H1 (cell line): ENCODE measurements at regions not wholly inside any gene's neighbourhood (a gene's known extent, or its start where the extent isn't known, plus 50 kb on each side); places are given as distances from the start of the nearest gene placed in this dataset.
"Not testable (repeated sequence)": the region's sequence is repeated elsewhere in the genome, so short reads cannot be mapped to it uniquely, and the experiment has no call there.

Source experiments
- CTCF ChIA-PET: fragments of 300-600 bp; sonication (Branson Sonifier 250); formaldehyde crosslinking; loops from one replicate; lab custom pipeline; 2021; ENCODE audit not compliant: partially characterized antibody; lab: Charles Lee
- POLR2A ChIA-PET: fragments of 300-600 bp; sonication (Branson Sonifier 250); formaldehyde crosslinking; loops from one replicate; lab custom pipeline; 2021; ENCODE audit warnings: inconsistent platforms; ENCODE audit not compliant: partially characterized antibody; lab: Charles Lee
- DNase-seq, 2 experiments: peaks; one replicate each; pipeline versions ENCODE4 v3.0.0 to v3.0.0-alpha.2; 2010 to 2022; ENCODE audit warnings: low spot score in 2 of 2, low read depth in 1 of 2, mixed read lengths in 1 of 2
- FAIRE-seq: peaks from 2 replicates; lab custom pipeline; 2011; peaks lifted over from hg19 to GRCh38; lab: Jason Lieb, UNC
- H2AFZ ChIP-seq: 2 replicates; pipeline ENCODE4 v1.8.1; 2012; ENCODE audit warnings: low read length, inconsistent platforms
- H2AK5ac ChIP-seq: 2 replicates; pipeline ENCODE4 v1.6.1; 2013; ENCODE audit warnings: low read depth, low read length
- H2BK120ac ChIP-seq: replicated peaks from 2 replicates; pipeline ENCODE3; 2013; ENCODE audit warnings: low read depth, low read length, inconsistent platforms
- H2BK12ac ChIP-seq: 2 replicates; pipeline ENCODE4 v1.6.1; 2013; ENCODE audit warnings: low read depth, low read length
- H2BK15ac ChIP-seq: 2 replicates; pipeline ENCODE4 v1.6.1; 2013; ENCODE audit warnings: low read length
- H2BK20ac ChIP-seq: 2 replicates; pipeline ENCODE4 v1.6.1; 2013; ENCODE audit warnings: low read length
- H2BK5ac ChIP-seq: 2 replicates; pipeline ENCODE4 v1.6.1; 2013; ENCODE audit warnings: low read depth, low read length
- H3K14ac ChIP-seq: 2 replicates; pipeline ENCODE4 v1.6.1; 2013; ENCODE audit warnings: inconsistent platforms; ENCODE audit not compliant: insufficient read length
- H3K18ac ChIP-seq: 2 replicates; pipeline ENCODE4 v1.6.1; 2013; ENCODE audit warnings: low read length; ENCODE audit errors: extremely low read depth
- H3K23ac ChIP-seq: 2 replicates; pipeline ENCODE4 v1.6.1; 2013; ENCODE audit warnings: inconsistent platforms; ENCODE audit not compliant: insufficient read length
- H3K23me2 ChIP-seq: 2 replicates; pipeline ENCODE4 v1.6.1; 2013; ENCODE audit warnings: low read depth, low read length
- H3K27ac ChIP-seq: 2 replicates; pipeline ENCODE4 v1.6.1; 2011; ENCODE audit warnings: low read depth, low read length, inconsistent platforms
- H3K27me3 ChIP-seq, 4 experiments: replicated peaks in 1 of 4; 1 replicate in 1 of 4; 2 replicates in 3 of 4; pipeline versions ENCODE4 v1.6.1 to v1.8.1; 2011 to 2013; ENCODE audit warnings: low read length in 3 of 4, mild to moderate bottlenecking in 3 of 4, inconsistent platforms in 2 of 4, mixed read lengths in 2 of 4, moderate library complexity in 1 of 4; ENCODE audit not compliant: control insufficient read depth in 3 of 4, insufficient read depth in 3 of 4; ENCODE audit errors: extremely low read depth in 1 of 4
- H3K36me3 ChIP-seq, 4 experiments: 2 replicates each; pipeline versions ENCODE4 v1.6.1 to v1.8.1; 2011 to 2013; ENCODE audit warnings: mild to moderate bottlenecking in 4 of 4, low read length in 3 of 4, moderate library complexity in 2 of 4, control low read depth in 1 of 4, inconsistent platforms in 1 of 4; ENCODE audit not compliant: insufficient read depth in 4 of 4, control insufficient read depth in 2 of 4
- H3K4ac ChIP-seq: replicated peaks from 2 replicates; pipeline ENCODE3; 2013; ENCODE audit warnings: low read length, low read depth, mixed read lengths, inconsistent platforms; ENCODE audit not compliant: insufficient read length
- H3K4me1 ChIP-seq, 4 experiments: replicated peaks in 1 of 4; 1 replicate in 1 of 4; 2 replicates in 3 of 4; pipeline versions ENCODE4 v1.6.1 to v1.8.1; 2011 to 2013; ENCODE audit warnings: low read length in 3 of 4, inconsistent platforms in 2 of 4, mixed read lengths in 1 of 4; ENCODE audit not compliant: insufficient read depth in 4 of 4, control insufficient read depth in 3 of 4
- H3K4me2 ChIP-seq, 2 experiments: 2 replicates each; pipeline versions ENCODE4 v1.6.1 to v1.8.1; 2011 to 2013; ENCODE audit warnings: low read depth in 2 of 2, low read length in 2 of 2, control low read depth in 1 of 2, inconsistent platforms in 1 of 2, mild to moderate bottlenecking in 1 of 2; ENCODE audit not compliant: insufficient read depth in 1 of 2
- H3K4me3 ChIP-seq, 4 experiments: fragments of 200-600, 300-600 bp in 1 of 4; sonication (generic), shearing (Covaris generic), sonication (Bioruptor Twin) in 1 of 4; 2 replicates each; pipeline versions ENCODE4 v1.5.1 to v1.8.1; 2011 to 2016; ENCODE audit warnings: low read length in 4 of 4, low read depth in 3 of 4, control low read depth in 2 of 4, inconsistent platforms in 2 of 4, mild to moderate bottlenecking in 2 of 4, mixed read lengths in 1 of 4, moderate library complexity in 1 of 4; ENCODE audit not compliant: insufficient read depth in 2 of 4; ENCODE audit errors: extremely low read depth in 1 of 4
- H3K56ac ChIP-seq: replicated peaks from 2 replicates; pipeline ENCODE3; 2013; ENCODE audit warnings: low read depth, mild to moderate bottlenecking, mixed read lengths, low read length, inconsistent platforms; ENCODE audit not compliant: insufficient read length
- H3K79me1 ChIP-seq: 2 replicates; pipeline ENCODE4 v1.6.1; 2013; ENCODE audit warnings: low read depth, low read length, control low read depth
- H3K79me2 ChIP-seq, 2 experiments: 2 replicates each; pipeline versions ENCODE4 v1.6.1 to v1.8.1; 2012 to 2013; ENCODE audit warnings: low read length in 2 of 2, mild to moderate bottlenecking in 2 of 2, inconsistent platforms in 1 of 2; ENCODE audit not compliant: insufficient read depth in 2 of 2, control insufficient read depth in 1 of 2
- H3K9ac ChIP-seq, 4 experiments: replicated peaks in 1 of 4; 1 replicate in 1 of 4; 2 replicates in 3 of 4; pipeline versions ENCODE4 v1.6.1 to v1.8.1; 2011 to 2013; ENCODE audit warnings: low read depth in 3 of 4, low read length in 3 of 4, control low read depth in 2 of 4, mild to moderate bottlenecking in 2 of 4, moderate library complexity in 2 of 4, inconsistent platforms in 1 of 4; ENCODE audit errors: extremely low read depth in 1 of 4
- H3K9me3 ChIP-seq, 2 experiments: 2 replicates each; pipeline versions ENCODE4 v1.6.1 to v1.8.1; 2012 to 2013; ENCODE audit warnings: mild to moderate bottlenecking in 2 of 2, moderate library complexity in 2 of 2, control low read depth in 1 of 2, inconsistent platforms in 1 of 2, low read depth in 1 of 2, low read length in 1 of 2, mixed read lengths in 1 of 2; ENCODE audit not compliant: insufficient read depth in 2 of 2
- H4K20me1 ChIP-seq, 2 experiments: replicated peaks in 1 of 2; 2 replicates each; pipeline versions ENCODE3 to v1.8.1; 2011 to 2013; ENCODE audit warnings: inconsistent platforms in 2 of 2, low read length in 2 of 2, mild to moderate bottlenecking in 1 of 2; ENCODE audit not compliant: insufficient read depth in 2 of 2, control insufficient read depth in 1 of 2
- H4K5ac ChIP-seq: 2 replicates; pipeline ENCODE4 v1.6.1; 2013; ENCODE audit warnings: low read length, low read depth, mixed read lengths, inconsistent platforms; ENCODE audit not compliant: insufficient read length
- H4K8ac ChIP-seq: 2 replicates; pipeline ENCODE4 v1.8.0; 2013; ENCODE audit warnings: mild to moderate bottlenecking, moderate library complexity, low read length, inconsistent platforms; ENCODE audit not compliant: insufficient read depth; ENCODE audit errors: extremely low read depth
- H4K91ac ChIP-seq: replicated peaks from 2 replicates; pipeline ENCODE3; 2013; ENCODE audit warnings: low read length, mixed read lengths, inconsistent platforms; ENCODE audit not compliant: insufficient read length
- WGBS, 2 experiments: shearing (Covaris generic) in 1 of 2; methylation state at CpG; one replicate each; pipeline versions ENCODE4 v1.1.6 to v1.1.7; 2013 to 2015; ENCODE audit warnings: low lambda C conversion rate in 2 of 2, mixed read lengths in 2 of 2, inconsistent platforms in 1 of 2, low coverage in 1 of 2, missing lambda C conversion rate in 1 of 2; ENCODE audit not compliant: insufficient replicate concordance in 2 of 2, insufficient coverage in 1 of 2, insufficient read length in 1 of 2; ENCODE audit errors: extremely low coverage in 1 of 2, missing lambda C conversion rate in 1 of 2; 5-methylcytosine and 5-hydroxymethylcytosine counted together

GRCh38 chr7:142561396-142561795 lies 187.9 kb upstream of the PRSS1 start:
- H3K4ac ChIP-seq, H3K9me3 ChIP-seq, H2BK20ac ChIP-seq, H3K23ac ChIP-seq, H3K23me2 ChIP-seq, H4K8ac ChIP-seq, H3K18ac ChIP-seq, H3K79me1 ChIP-seq, H2AK5ac ChIP-seq, H3K36me3 ChIP-seq, H3K27ac ChIP-seq, H2BK120ac ChIP-seq, H3K4me1 ChIP-seq, H2BK15ac ChIP-seq, FAIRE-seq, H2BK5ac ChIP-seq, H2BK12ac ChIP-seq, H3K79me2 ChIP-seq, H3K27me3 ChIP-seq, H4K5ac ChIP-seq, H3K4me2 ChIP-seq, POLR2A ChIA-PET, H3K4me3 ChIP-seq, DNase-seq, H2AFZ ChIP-seq, H3K14ac ChIP-seq, H3K9ac ChIP-seq, H4K91ac ChIP-seq, H4K20me1 ChIP-seq, H3K56ac ChIP-seq: not testable (repeated sequence)
- WGBS, 2 experiments, result 78% methylated on average over 3 of the region's 3 CpGs; no CpG with 5 or more reads in 1 of the 2 experiments
- CTCF ChIA-PET, result interaction anchor here (1.1 kb wide), 1 partner anchor 27 kb away, joined by 4 read pairs; no protein-coding TSS in a partner anchor

DNA sequence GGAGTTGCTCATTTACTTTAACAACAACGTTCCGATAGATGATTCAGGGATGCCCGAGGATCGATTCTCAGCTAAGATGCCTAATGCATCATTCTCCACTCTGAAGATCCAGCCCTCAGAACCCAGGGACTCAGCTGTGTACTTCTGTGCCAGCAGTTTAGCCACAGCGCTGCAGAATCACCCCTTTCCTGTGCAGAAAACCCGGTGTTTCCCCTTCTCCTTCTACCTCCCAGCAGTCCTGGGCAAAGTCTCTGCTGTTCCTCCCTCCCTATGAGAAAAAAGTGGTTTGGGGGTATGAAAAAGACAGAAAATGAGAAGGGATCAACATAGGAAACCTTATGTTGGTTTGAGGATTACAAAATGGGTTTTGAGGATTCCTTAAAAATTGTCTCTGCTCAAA lies 188.5 kb upstream of the PRSS1 start:
- H3K27me3 ChIP-seq, H3K9me3 ChIP-seq, H4K20me1 ChIP-seq, H3K4me2 ChIP-seq, H3K14ac ChIP-seq, DNase-seq, H3K56ac ChIP-seq, H4K91ac ChIP-seq, H3K23me2 ChIP-seq, H3K4ac ChIP-seq, H3K9ac ChIP-seq, H2BK15ac ChIP-seq, H2BK120ac ChIP-seq, H2BK12ac ChIP-seq, H2BK20ac ChIP-seq, H2AK5ac ChIP-seq, H2BK5ac ChIP-seq, H3K4me3 ChIP-seq, H3K79me1 ChIP-seq, POLR2A ChIA-PET, H3K36me3 ChIP-seq, FAIRE-seq, H2AFZ ChIP-seq, H3K79me2 ChIP-seq, H3K27ac ChIP-seq, H4K5ac ChIP-seq, H3K23ac ChIP-seq, H4K8ac ChIP-seq, H3K18ac ChIP-seq, H3K4me1 ChIP-seq: not testable (repeated sequence)
- 97% methylated on average over 5 of the region's 6 CpGs; no CpG with 5 or more reads in 1 of the 2 experiments for WGBS, 2 experiments
- CTCF ChIA-PET, result interaction anchor here (1.2 to 3.6 kb wide), 2 partner anchors 25 to 47 kb away, joined by 3 to 43 read pairs; no protein-coding TSS in a partner anchor
